Fibroblast of lung (primary cell): ENCODE measurements at regions not wholly inside any gene's neighbourhood (a gene's known extent, or its start where the extent isn't known, plus 50 kb on each side); places are given as distances from the start of the nearest gene placed in this dataset.

Experiments used
- DNase-seq, 2 donors: peaks; one replicate each; pipeline versions ENCODE4 v3.0.0 to v3.0.0-alpha.2; 2010; ENCODE audit warnings: low read depth in 2 of 2
- H2AFZ ChIP-seq: 2 replicates; pipeline ENCODE4 v1.5.1; 2012; ENCODE audit warnings: low read length, control low read depth, inconsistent platforms
- H3K27ac ChIP-seq: 2 replicates; pipeline ENCODE4 v1.5.1; 2011; ENCODE audit warnings: low read length, control low read depth; ENCODE audit not compliant: insufficient read depth
- H3K27me3 ChIP-seq: 2 replicates; pipeline ENCODE4 v1.5.1; 2011; ENCODE audit warnings: mild to moderate bottlenecking, low read length; ENCODE audit not compliant: control insufficient read depth, insufficient read depth
- H3K36me3 ChIP-seq: 2 replicates; pipeline ENCODE4 v1.5.1; 2011; ENCODE audit warnings: low read length; ENCODE audit not compliant: control insufficient read depth, insufficient read depth
- H3K4me1 ChIP-seq: 2 replicates; pipeline ENCODE4 v1.5.1; 2011; ENCODE audit warnings: low read length; ENCODE audit not compliant: control insufficient read depth, insufficient read depth; ENCODE audit errors: extremely low read depth
- H3K4me2 ChIP-seq: 2 replicates; pipeline ENCODE4 v1.5.1; 2011; ENCODE audit warnings: low read length, control low read depth; ENCODE audit not compliant: insufficient read depth; ENCODE audit errors: extremely low read depth
- H3K4me3 ChIP-seq, 4 experiments: fragments of 200-600 bp in 1 of 4; sonication (generic) in 1 of 4; replicated peaks in 1 of 4; 2 replicates each; pipeline ENCODE4 v1.5.1; 2011 to 2016; ENCODE audit warnings: low read length in 4 of 4, low read depth in 3 of 4, mild to moderate bottlenecking in 3 of 4, control low read depth in 2 of 4, inconsistent platforms in 1 of 4, mixed read lengths in 1 of 4; ENCODE audit not compliant: insufficient read depth in 1 of 4; ENCODE audit errors: control extremely low read depth in 1 of 4
- H3K79me2 ChIP-seq: 2 replicates; pipeline ENCODE4 v1.5.1; 2012; ENCODE audit warnings: mild to moderate bottlenecking, low read length, inconsistent platforms; ENCODE audit not compliant: control insufficient read depth, insufficient read depth
- H3K9ac ChIP-seq: 2 replicates; pipeline ENCODE4 v1.5.1; 2011; ENCODE audit warnings: mild to moderate bottlenecking, low read length, control low read depth; ENCODE audit not compliant: insufficient read depth
- H3K9me3 ChIP-seq: 2 replicates; pipeline ENCODE4 v1.5.1; 2012; ENCODE audit warnings: low read depth, low read length; ENCODE audit not compliant: control insufficient read depth, insufficient read depth
- H4K20me1 ChIP-seq: 2 replicates; pipeline ENCODE4 v1.5.1; 2011; ENCODE audit warnings: low read length; ENCODE audit not compliant: control insufficient read depth, insufficient read depth; ENCODE audit errors: extremely low read depth
- EZH2 ChIP-seq: IDR thresholded peaks from 2 replicates; pipeline ENCODE4 v1.5.1; 2012; ENCODE audit warnings: low read length, control low read depth, mild to moderate bottlenecking; ENCODE audit errors: missing control alignments
- TF ChIP-seq, protein P1 (sequence below), 2 donors: IDR thresholded peaks in 1 of 2; conservative IDR thresholded peaks in 1 of 2; 1 replicate in 1 of 2; 2 replicates in 1 of 2; pipeline ENCODE4 v1.5.1; 2011 to 2012; ENCODE audit warnings: low read length in 2 of 2, control low read depth in 1 of 2, inconsistent platforms in 1 of 2, low read depth in 1 of 2, mild to moderate bottlenecking in 1 of 2

DNA sequence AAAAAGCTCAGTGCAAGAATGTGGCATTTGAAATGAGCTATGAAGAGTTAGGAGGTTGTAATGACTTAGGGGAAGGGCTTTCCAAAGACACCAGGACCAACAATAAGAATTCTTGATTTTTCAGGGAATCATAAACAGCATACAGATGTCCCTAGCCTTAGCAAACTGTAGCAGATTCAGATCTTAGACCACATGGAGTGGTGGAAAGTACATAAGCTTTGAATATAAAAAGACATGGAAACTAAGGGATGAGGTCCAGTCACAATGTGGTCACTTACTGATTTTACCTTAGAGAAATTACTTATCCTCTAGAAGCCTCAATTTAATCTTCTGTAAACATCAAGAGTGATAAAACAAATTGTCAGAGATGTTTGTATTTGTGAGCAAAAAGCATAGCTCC, 186.6 kb downstream of the DUSP6 start:
- Histone ChIP-seq H3K79me2 (no peaks in the 10 kb centered on the region), H3K9me3 (no peaks in the 10 kb centered on the region), H3K9ac (no peak overlapping the region), H3K27ac (no peak overlapping the region), H3K36me3 (no peaks in the 10 kb centered on the region), H3K4me2 (no peak overlapping the region), H3K27me3 (no peaks in the 10 kb centered on the region), H3K4me1 (peaks cover 11% of the 10 kb centered on the region), H2AFZ (no peak overlapping the region), H3K4me3 (no peak overlapping the region), H4K20me1 (no peaks in the 10 kb centered on the region)
- no peak for TF ChIP-seq EZH2
- TF ChIP-seq, protein P1, sequence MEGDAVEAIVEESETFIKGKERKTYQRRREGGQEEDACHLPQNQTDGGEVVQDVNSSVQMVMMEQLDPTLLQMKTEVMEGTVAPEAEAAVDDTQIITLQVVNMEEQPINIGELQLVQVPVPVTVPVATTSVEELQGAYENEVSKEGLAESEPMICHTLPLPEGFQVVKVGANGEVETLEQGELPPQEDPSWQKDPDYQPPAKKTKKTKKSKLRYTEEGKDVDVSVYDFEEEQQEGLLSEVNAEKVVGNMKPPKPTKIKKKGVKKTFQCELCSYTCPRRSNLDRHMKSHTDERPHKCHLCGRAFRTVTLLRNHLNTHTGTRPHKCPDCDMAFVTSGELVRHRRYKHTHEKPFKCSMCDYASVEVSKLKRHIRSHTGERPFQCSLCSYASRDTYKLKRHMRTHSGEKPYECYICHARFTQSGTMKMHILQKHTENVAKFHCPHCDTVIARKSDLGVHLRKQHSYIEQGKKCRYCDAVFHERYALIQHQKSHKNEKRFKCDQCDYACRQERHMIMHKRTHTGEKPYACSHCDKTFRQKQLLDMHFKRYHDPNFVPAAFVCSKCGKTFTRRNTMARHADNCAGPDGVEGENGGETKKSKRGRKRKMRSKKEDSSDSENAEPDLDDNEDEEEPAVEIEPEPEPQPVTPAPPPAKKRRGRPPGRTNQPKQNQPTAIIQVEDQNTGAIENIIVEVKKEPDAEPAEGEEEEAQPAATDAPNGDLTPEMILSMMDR (conservative IDR thresholded peaks at IDR 0.05 in 1 of 2, IDR thresholded peaks at IDR 0.05 in 1 of 2; ENCODE audit: low read depth in 1 of 2, low read length in 2 of 2): no peak
- DNase-seq: no peak

DNA sequence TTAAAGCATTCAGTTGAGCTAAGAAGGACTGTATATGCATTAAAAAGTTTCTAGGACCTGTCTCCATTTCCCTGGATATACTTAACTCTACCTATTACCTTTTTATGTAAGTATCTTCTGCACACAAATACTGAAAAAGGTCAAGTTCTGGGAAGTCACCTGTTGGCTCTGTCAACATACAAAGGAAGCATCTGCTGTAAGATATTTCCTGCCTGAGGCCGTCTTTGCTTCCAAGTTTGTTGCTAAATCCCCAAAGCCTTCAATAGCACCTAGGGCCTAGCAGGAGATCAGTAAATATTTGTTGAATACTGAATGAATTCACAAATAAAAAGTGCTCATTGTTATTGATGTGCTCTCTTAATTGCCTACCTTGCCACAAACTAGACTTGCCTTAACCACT, 188.4 kb downstream of the DUSP6 start:
- Histone ChIP-seq H3K9me3 (no peaks in the 10 kb centered on the region), H2AFZ (no peak overlapping the region), H3K9ac (no peak overlapping the region), H3K4me3 (no peak overlapping the region), H3K4me1 (peaks cover 19% of the 10 kb centered on the region), H3K79me2 (no peaks in the 10 kb centered on the region), H4K20me1 (no peaks in the 10 kb centered on the region), H3K4me2 (no peak overlapping the region), H3K27ac (no peak overlapping the region), H3K36me3 (no peaks in the 10 kb centered on the region), H3K27me3 (no peaks in the 10 kb centered on the region)
- no peak for TF ChIP-seq EZH2
- TF ChIP-seq, protein P1 (conservative IDR thresholded peaks at IDR 0.05 in 1 of 2, IDR thresholded peaks at IDR 0.05 in 1 of 2; ENCODE audit: low read depth in 1 of 2, low read length in 2 of 2): no peak
- no peak for DNase-seq

DNA sequence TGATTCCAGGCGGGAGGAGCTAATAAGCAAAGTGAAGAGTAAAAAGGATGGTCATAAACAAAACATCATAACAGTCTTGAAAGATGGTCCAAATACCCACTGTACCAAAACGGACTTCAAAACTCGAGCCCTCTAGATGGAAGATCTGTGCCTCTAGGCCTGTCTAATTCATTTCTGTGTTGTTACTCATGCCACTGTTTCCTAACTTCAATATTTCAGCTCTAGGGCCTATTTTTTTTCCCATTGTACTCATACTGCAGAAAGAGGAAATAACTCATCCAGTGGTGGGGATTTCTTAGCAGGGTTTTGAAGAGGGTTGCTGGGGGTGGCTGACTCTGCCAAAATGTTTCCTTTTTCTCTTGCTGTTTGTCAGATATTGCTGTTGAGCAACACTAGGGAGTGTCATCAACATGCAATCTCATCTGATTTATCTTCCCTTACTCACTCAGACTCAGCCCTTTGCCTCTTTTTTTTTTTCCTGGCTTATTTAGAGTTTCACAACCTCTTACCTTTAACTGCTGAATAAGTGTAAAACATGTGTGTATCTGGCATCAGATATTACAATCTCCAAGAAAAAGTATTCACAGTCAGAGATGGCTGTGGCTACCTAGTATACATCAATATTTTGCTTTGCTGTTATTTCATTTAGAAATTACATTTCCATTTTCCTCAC, 189.6 kb downstream of the DUSP6 start:
- H3K27me3 ChIP-seq: no peaks in the 10 kb centered on the region
- DNase-seq: peak; percentile 98 to 99
- peaks cover 19% of the 10 kb centered on the region for H3K4me1 ChIP-seq
- no peaks in the 10 kb centered on the region for H3K9me3 ChIP-seq
- H3K79me2 ChIP-seq: no peaks in the 10 kb centered on the region
- no peaks in the 10 kb centered on the region for H3K36me3 ChIP-seq
- no peak overlapping the region for H3K9ac ChIP-seq
- peak overlapping the region; percentile 64 for H3K27ac ChIP-seq
- no peak overlapping the region for H3K4me3 ChIP-seq
- H3K4me2 ChIP-seq: no peak overlapping the region
- TF ChIP-seq, protein P1 (conservative IDR thresholded peaks at IDR 0.05 in 1 of 2, IDR thresholded peaks at IDR 0.05 in 1 of 2; ENCODE audit: low read depth in 1 of 2, low read length in 2 of 2): no peak
- no peak for TF ChIP-seq EZH2
- H2AFZ ChIP-seq: no peak overlapping the region
- H4K20me1 ChIP-seq: no peaks in the 10 kb centered on the region
